Left colon (tissue), 2 donors: ENCODE measurements at regions not wholly inside any gene's neighbourhood (a gene's known extent, or its start where the extent isn't known, plus 50 kb on each side); places are given as distances from the start of the nearest gene placed in this dataset.

ENCODE experiments used
- ATAC-seq: fragments of 200-7000 bp; cut with Tn5 transposase; one replicate; pipeline ENCODE4 v1.9.1; 2020; ENCODE audit warnings: mild to moderate bottlenecking, moderate library complexity
- DNase-seq, 2 donors: peaks; one replicate each; pipeline ENCODE4 v3.0.0-alpha.2; 2020
- intact Hi-C, 2 donors: fragments of 100-400 bp; cut with DNase I in 1 of 2; cut with micrococcal nuclease in 1 of 2; formaldehyde crosslinking; loops; one replicate each; pipeline versions ENCODE4 v1.11.2 to v1.14.0; 2022; cut with DNase I, micrococcal nuclease
- donor health status: DM: no; HTN: no; CAD: no.
- donor health status: DM: yes; HTN: yes; CAD: no.

DNA sequence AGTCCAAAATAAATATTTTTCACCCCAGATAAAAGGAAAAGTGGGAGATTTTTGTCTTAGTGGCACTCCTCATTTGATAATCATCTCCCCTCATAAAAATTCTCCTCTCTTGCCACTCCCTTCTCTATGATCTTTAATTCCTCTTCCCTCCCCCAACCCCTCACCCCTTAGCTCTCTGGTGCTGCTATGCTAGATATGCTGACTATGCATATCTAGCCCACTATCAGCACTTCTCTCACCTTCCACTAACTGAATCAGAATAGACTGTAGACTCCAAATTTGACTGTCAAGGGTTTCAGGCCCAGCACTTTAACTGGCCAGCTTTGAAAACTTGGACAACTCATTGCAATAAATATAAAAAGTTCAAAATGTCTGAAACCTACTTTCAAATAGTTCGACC, 254.2 kb downstream of the ETNK1 start:
- ATAC-seq, result no peak
- no peak for DNase-seq
- intact Hi-C loops, result no loop called here

GRCh38 chr12:22880331-22880730, 255.4 kb downstream of the ETNK1 start:
- no peak for DNase-seq
- intact Hi-C loops, result no loop called here
- ATAC-seq, result no peak

GRCh38 chr12:22880807-22881206, 255.8 kb downstream of the ETNK1 start:
- intact Hi-C loops, result no loop called here

DNA sequence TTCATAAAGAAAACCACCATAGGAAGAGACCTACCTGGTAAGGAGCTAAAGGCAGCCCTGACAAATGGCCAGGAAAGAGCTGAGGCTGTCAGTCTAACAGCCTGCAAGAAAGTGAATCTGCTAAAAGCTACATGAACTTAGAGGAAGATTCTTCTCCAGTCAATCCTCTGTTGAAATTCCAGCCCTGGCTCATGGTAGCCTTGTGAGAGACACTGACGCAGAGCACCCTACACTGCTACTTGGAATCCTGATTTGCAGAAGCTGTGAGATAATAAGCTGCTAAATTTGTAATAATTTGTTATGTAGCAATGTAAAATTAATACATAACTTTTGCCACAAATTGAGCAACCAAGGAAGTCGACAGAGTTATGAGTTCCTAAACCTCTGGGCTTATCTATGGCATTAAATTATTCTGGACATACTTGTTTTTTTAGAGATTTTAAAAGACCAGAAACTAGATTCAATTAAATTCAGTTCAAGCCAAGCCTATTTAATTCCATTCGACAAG, 257.0 kb downstream of the ETNK1 start:
- intact Hi-C loops, result no loop called here
- no peak for ATAC-seq
- DNase-seq, result no peak

More at GRCh38 chr12:22880807-22881206, 255.8 kb downstream of the ETNK1 start:
- DNase-seq (no peak), ATAC-seq (no peak)

- DNase-seq, result no peak
- intact Hi-C loops, result no loop called here
- ATAC-seq, result no peak
Measured at GRCh38 chr12:22882559-22882958, 257.6 kb downstream of the ETNK1 start.

DNA sequence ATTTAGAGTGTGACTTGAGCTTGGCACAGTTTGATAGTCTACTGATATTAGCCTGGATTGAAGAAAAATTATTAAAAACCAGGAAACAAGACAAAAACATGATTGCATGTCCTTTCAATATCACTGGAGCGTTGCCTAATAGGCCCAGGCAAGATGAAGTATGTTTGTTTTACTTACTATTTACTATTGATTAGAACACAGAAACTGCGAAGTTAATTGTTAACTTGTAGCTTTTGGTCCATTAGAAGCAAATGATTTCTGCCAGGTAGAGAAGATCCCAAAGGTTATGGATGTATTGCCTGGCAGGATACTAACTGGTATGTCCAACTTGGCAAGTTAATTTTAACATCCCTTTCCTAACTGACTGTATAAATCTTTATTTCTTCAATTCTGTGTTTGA, 268.9 kb downstream of the ETNK1 start:
- intact Hi-C loops, result no loop called here
- ATAC-seq, result no peak
- no peak for DNase-seq

DNA sequence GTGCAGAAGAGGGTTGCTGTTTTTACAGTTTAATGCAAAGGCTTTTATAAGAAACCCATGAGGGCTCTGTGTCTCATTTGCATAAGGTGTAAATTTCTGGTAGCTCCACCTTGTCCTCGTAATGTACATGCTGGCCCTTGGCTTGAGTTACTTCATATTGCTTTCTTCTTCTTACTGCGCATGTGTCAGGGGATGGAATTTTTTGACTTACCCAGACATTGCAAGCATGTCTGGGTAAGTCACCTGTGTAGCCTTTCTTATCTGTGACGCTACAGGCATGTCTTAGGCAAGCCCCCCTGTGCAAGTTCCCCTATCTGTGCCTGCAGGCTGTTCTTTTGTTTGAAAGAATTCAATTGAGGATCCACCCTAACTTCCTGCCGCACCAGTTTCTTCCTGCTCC, 274.2 kb downstream of the ETNK1 start:
- DNase-seq (no peak), ATAC-seq (no peak)
- intact Hi-C loops, result no loop called here

DNA sequence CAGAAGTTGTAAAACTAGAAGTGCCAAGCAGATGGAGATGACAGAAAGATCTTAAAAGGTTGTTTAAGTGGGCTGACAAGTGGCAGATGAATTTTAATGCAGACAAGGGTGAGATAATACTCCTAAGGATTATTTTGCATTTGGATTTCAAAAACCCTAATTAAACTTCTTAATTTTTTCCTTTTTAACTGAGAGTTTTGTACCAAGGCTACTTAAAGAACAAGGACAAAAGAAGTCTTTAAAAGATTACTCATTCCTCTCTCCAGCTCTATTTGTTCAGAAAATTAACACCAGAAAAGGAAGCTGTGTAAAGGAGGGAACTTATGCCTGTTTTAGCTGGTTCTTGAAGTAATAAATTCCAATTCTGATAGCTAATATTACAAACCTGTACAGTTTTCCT, 275.4 kb downstream of the ETNK1 start:
- intact Hi-C loops, result no loop called here
- DNase-seq (no peak), ATAC-seq (no peak)

- ATAC-seq (no peak), DNase-seq (no peak)
- intact Hi-C loops, result no loop called here
Measured at GRCh38 chr12:22904485-22904884, 279.5 kb downstream of the ETNK1 start.

DNA sequence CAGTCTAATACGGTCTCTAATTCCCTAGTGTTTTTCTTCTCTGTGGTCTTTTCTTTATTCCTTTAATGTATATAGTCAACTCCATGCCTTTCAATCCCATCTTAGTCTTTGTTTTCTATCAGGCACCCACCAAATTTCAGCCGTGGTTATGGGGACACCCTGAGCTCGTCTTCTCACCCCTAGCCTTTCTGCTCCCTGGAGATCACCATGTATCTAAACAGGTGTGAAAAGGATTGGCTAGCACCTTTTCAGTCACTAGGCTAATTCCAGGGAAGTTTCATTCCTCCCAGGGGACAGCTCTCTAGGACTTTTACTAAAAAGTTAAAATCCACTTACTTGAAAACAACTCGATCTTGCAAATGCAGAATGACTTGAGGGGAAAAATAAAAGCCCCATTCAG, 291.3 kb downstream of the ETNK1 start:
- DNase-seq (no peak), ATAC-seq (no peak)
- intact Hi-C loops, result no loop called here

DNA sequence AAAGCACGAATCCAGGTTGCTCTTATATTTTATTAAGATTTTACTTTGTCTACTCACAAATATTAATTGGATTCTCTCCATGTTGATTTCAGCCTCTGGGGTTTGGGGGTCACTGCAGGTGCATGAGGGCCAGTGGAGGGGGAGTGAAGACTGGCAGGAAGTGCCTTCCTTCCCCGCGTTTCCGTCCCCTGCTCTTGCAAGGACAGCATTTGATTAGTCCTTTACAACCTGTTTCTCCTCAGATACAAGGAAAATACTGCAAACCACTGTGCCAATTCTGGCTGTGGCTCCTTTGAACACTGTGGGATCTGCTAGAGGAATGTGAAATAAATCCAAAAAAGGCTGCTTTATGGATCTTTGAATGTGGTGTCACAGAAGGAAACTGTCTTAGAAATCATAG, 291.8 kb downstream of the ETNK1 start:
- DNase-seq (no peak), ATAC-seq (no peak)
- intact Hi-C loops, result no loop called here

DNA sequence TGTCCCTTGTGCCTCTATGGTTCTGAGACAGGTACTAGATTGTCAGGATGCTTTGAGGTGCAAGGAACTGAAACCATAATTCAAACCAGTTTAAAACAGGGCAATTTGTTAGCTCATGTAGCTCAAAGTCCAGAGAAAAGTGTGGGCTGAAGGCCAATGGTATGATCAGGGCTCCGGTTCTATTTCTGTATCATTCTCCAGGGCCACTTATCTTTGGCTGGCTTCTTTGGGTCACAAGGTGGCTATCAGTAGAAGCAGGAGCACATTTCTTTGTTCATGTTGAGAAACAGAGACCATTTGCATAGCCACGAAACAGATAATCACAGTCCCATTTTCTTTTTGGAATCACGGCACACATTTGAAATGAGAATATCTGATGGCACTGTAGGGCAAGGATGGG, 294.9 kb downstream of the ETNK1 start:
- ATAC-seq (peak; percentile 34), DNase-seq (no peak)
- intact Hi-C loops, result no loop called here

GRCh38 chr12:22923768-22924167, 298.8 kb downstream of the ETNK1 start:
- DNase-seq (no peak), ATAC-seq (no peak)
- intact Hi-C loops, result no loop called here

DNA sequence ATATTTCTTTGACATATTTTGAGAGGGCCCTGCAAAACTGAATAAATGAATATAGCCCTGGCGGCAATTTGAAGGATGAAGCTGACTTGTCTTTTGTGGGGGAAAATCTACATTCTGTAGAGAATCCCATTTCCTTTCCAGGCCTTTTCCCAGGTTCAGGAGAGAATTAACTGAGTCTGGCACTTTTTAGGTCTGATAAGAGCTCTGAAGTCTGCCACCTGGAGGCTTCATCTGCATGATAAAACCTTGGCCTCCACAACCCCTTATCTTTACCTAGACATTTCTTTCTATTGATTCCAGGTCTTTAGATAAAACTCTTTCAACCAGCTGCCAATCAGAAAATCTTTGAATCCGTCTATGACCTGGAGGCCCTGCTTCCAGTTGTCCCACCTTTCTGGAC, 299.4 kb downstream of the ETNK1 start:
- intact Hi-C loops, result no loop called here
- ATAC-seq, result no peak

GRCh38 chr12:22925623-22926022, 300.7 kb downstream of the ETNK1 start:
- intact Hi-C loops, result no loop called here
- ATAC-seq (peak; percentile 61), DNase-seq (no peak)

More for the DNA sequence above, 299.4 kb downstream of the ETNK1 start:
- no peak for DNase-seq

GRCh38 chr12:22932431-22932830, 307.5 kb downstream of the ETNK1 start:
- ATAC-seq, result no peak
- intact Hi-C loops, result no loop called here
- no peak for DNase-seq

GRCh38 chr12:22935090-22935489, 310.1 kb downstream of the ETNK1 start:
- no peak for ATAC-seq
- intact Hi-C loops, result no loop called here

DNA sequence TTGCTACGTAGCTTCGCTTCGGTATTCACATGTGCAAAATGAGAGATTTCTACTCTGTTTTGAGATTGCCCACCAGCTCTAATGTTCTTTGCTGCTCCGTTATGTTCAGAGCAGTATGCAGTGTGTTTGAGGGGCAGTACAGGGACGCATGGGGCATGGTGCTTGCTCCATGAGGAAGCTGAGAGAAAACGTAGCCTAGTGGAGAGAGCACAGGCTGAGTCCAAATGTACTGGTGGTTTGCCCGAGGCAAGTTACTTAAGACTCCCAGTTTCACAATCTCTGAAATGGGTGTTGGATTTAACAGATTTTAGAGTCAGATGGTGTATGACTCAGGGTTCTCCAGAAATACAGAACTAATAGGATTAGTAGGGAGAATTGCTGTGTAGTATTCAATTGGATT, 310.5 kb downstream of the ETNK1 start:
- no peak for ATAC-seq
- intact Hi-C loops, result no loop called here

More at GRCh38 chr12:22935090-22935489, 310.1 kb downstream of the ETNK1 start:
- DNase-seq, result no peak

DNA sequence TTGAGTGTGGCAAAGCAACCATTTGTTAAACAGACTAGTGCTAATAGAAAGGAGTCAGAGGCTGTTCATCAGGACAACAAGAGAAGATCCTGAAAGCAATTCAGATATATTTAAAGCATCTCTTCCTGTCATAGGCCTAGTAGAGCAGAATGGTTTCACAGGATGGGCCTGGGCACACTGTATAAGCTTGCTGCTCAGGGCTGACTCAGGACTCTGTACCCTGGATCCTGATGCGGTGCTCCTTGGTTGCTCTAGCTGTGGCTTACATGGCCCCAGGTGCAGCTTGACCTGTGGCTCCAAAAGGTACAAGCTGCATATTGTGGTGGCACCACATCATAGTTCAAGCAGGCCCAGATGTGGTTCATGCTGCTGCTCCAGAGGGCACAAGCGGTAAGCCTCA, 313.4 kb downstream of the ETNK1 start:
- intact Hi-C loops, result no loop called here
- ATAC-seq (no peak), DNase-seq (no peak)

More for the DNA sequence above, 310.5 kb downstream of the ETNK1 start:
- DNase-seq, result no peak

DNA sequence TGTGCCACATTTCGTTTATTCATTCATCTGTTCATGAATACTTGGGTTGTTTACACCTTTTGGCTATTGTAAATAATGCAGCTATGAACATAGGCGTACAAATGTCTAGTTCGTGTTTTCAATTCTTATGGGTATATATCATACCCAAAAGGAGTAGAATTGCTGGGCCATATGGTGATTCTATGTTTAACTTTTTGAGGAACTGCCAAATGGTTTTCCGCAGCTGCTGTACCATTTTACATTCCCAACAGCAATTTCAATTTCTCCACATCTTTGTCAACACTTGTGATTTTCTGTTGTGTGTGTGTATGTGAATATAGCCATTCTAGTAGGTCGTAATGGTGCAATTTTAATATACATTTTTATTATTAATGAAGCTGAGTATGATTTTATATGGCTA, 326.2 kb downstream of the ETNK1 start:
- ATAC-seq (no peak), DNase-seq (no peak)
- intact Hi-C loops, result no loop called here

GRCh38 chr12:22956690-22957089, 331.7 kb downstream of the ETNK1 start:
- intact Hi-C loops, result no loop called here
- ATAC-seq (no peak), DNase-seq (no peak)

DNA sequence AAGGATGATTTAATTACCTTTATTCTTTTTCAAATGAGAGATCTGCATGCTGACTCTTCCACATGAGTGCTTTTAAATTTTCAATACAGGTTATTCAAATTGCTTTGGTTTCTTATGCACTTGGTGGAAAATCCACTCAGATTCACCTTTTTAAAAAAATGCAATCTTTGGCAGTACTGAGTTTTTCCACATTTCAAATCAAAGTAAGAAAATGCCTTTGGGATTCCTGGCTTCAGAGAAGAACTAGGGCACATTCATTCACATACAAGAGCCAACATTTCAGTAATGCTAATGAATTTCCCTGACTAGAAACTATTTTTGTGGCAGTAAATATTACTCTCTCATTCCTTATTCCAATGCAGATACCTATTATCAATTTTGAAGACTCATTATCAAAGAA, 342.2 kb downstream of the ETNK1 start:
- DNase-seq (no peak), ATAC-seq (no peak)
- intact Hi-C loops, result no loop called here
